Osteocyte (in vitro differentiated cells): ENCODE measurements at regions not wholly inside any gene's neighbourhood (a gene's known extent, or its start where the extent isn't known, plus 50 kb on each side); places are given as distances from the start of the nearest gene placed in this dataset.

Source experiments
- DNase-seq: peaks from one replicate; pipeline ENCODE4 v3.0.0; 2021; ENCODE audit warnings: mixed read lengths; ENCODE audit not compliant: unreplicated experiment; ENCODE audit errors: extremely low spot score
- H3K27ac Mint-ChIP-seq: one replicate; pipeline ENCODE4 v1.8.0; 2021; ENCODE audit warnings: mild to moderate bottlenecking, mixed read lengths; ENCODE audit not compliant: unreplicated experiment
- H3K27me3 Mint-ChIP-seq: one replicate; pipeline ENCODE4 v1.8.0; 2021; ENCODE audit warnings: mixed read lengths; ENCODE audit not compliant: unreplicated experiment
- H3K36me3 Mint-ChIP-seq: one replicate; pipeline ENCODE4 v1.8.0; 2021; ENCODE audit warnings: mixed read lengths; ENCODE audit not compliant: unreplicated experiment
- H3K4me1 Mint-ChIP-seq: one replicate; pipeline ENCODE4 v1.8.0; 2021; ENCODE audit warnings: mixed read lengths; ENCODE audit not compliant: unreplicated experiment
- H3K4me3 Mint-ChIP-seq: one replicate; pipeline ENCODE4 v1.8.0; 2021; ENCODE audit warnings: mild to moderate bottlenecking, moderate library complexity, mixed read lengths; ENCODE audit not compliant: unreplicated experiment
- H3K9me3 Mint-ChIP-seq: one replicate; pipeline ENCODE4 v1.8.0; 2021; ENCODE audit warnings: mixed read lengths; ENCODE audit not compliant: unreplicated experiment
- CTCF ChIP-seq: fragments of 200-600 bp; sonication (generic); IDR thresholded peaks from 2 replicates; pipeline ENCODE4 v1.5.0; 2021; ENCODE audit warnings: antibody characterized with exemption, mild to moderate bottlenecking, moderate library complexity

GRCh38 chr1:5485968-5486696, 506.1 kb downstream of the NPHP4 start:
- no peak for DNase-seq
- Mint-ChIP-seq H3K27me3 (no peaks in the 10 kb centered on the region), H3K9me3 (peaks cover 15% of the 10 kb centered on the region), H3K4me3 (no peak overlapping the region), H3K36me3 (no peaks in the 10 kb centered on the region), H3K4me1 (no peaks in the 10 kb centered on the region), H3K27ac (no peak overlapping the region)
- no peak for TF ChIP-seq CTCF

GRCh38 chr1:5485436-5485835, 506.8 kb downstream of the NPHP4 start:
- Mint-ChIP-seq H3K27me3 (no peaks in the 10 kb centered on the region), H3K4me1 (no peaks in the 10 kb centered on the region), H3K27ac (no peak overlapping the region), H3K4me3 (no peak overlapping the region), H3K9me3 (peaks cover 17% of the 10 kb centered on the region), H3K36me3 (no peaks in the 10 kb centered on the region)
- no peak for TF ChIP-seq CTCF
- DNase-seq, result no peak

GRCh38 chr1:5484451-5485165, 507.6 kb downstream of the NPHP4 start:
- no peak for DNase-seq
- Mint-ChIP-seq H3K27me3 (no peaks in the 10 kb centered on the region), H3K27ac (no peak overlapping the region), H3K9me3 (peaks cover 22% of the 10 kb centered on the region), H3K4me3 (no peak overlapping the region), H3K36me3 (no peaks in the 10 kb centered on the region), H3K4me1 (no peaks in the 10 kb centered on the region)
- TF ChIP-seq CTCF, result no peak

DNA sequence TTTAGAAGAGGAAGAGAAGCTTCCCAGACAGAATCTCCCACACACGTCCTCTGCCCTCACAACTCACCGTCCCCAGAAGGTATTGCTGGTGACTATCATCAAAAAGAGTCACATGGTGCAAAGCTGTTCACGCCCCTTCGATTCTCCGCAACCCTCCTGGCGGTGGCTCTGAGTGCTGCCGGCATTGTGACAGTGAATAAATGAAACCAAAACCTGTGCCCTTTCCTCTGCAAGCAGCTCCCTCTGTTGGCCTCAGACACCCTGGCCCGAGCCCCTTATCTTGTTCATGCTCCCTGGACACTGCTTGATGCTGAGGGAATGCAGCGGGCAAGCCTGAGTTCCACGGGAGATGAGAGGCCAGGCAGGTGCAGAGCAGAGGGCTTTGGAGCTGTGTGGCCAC, 510.3 kb downstream of the NPHP4 start:
- Mint-ChIP-seq H3K36me3 (no peaks in the 10 kb centered on the region), H3K27me3 (no peaks in the 10 kb centered on the region), H3K27ac (no peak overlapping the region), H3K4me1 (no peaks in the 10 kb centered on the region), H3K4me3 (no peak overlapping the region), H3K9me3 (peaks cover 38% of the 10 kb centered on the region)
- DNase-seq, result no peak
- TF ChIP-seq CTCF, result no peak

DNA sequence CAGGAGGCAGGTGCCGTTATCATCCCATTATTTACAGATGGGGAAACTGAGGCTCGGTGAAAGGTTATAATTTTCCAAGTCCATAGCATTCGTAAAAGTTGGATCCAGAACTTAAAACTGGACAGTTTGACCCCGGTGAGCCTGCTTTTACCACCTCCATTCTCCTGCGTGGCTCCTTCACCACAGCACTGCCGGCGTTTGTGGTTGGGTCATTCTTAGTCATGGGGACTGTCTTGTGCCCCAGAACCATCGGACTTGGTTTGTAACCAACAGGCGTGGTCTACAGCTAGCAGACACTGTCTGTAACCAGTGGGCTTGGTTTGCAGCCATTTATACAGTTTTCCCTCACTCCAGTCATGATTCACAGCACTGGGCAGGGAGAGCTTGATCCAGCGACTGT, 511.3 kb downstream of the NPHP4 start:
- H3K27ac Mint-ChIP-seq, result no peak overlapping the region
- DNase-seq, result no peak
- no peaks in the 10 kb centered on the region for H3K36me3 Mint-ChIP-seq
- no peak overlapping the region for H3K4me3 Mint-ChIP-seq
- no peaks in the 10 kb centered on the region for H3K27me3 Mint-ChIP-seq
- TF ChIP-seq CTCF, result no peak
- no peaks in the 10 kb centered on the region for H3K4me1 Mint-ChIP-seq
- peaks cover 48% of the 10 kb centered on the region for H3K9me3 Mint-ChIP-seq
